GM12878 (cell line): ENCODE measurements at regions not wholly inside any gene's neighbourhood (a gene's known extent, or its start where the extent isn't known, plus 50 kb on each side); places are given as distances from the start of the nearest gene placed in this dataset.

ENCODE experiments used
- ATAC-seq: fragments of 200-7000 bp; cut with Tn5 transposase; 3 replicates; pipeline ENCODE4 v1.9.1; 2020; ENCODE audit warnings: mild to moderate bottlenecking, moderate library complexity
- BruUV-seq: library from RNA; stranded (reverse); fragments of 400-500 nt; replicated peaks from 2 replicates; lab custom pipeline; 2021; lab: Mats Ljungman, UMichigan
- CTCF ChIA-PET: fragments of 300-600 bp; sonication (Branson Sonifier 250); formaldehyde crosslinking; extraction: SDS; loops from one replicate; lab custom pipeline; 2021; ENCODE audit warnings: inconsistent platforms; lab: Yijun Ruan, JAX
- POLR2A ChIA-PET: fragments of 350-600 bp; formaldehyde crosslinking; extraction: SDS; loops from one replicate; lab custom pipeline; 2021; ENCODE audit warnings: inconsistent platforms; lab: Charles Lee
- RAD21 ChIA-PET: fragments of 300-600 bp; sonication (Branson Sonifier 250); formaldehyde crosslinking; loops from one replicate; lab custom pipeline; 2023; ENCODE audit warnings: antibody characterized with exemption; ENCODE audit not compliant: unreplicated experiment; lab: Charles Lee
- SMC1A ChIA-PET: fragments of 300-600 bp; sonication (Branson Sonifier 250); formaldehyde crosslinking; loops from one replicate; lab custom pipeline; 2023; ENCODE audit not compliant: unreplicated experiment, uncharacterized antibody; lab: Charles Lee
- DNase-seq: peaks from one replicate; pipeline ENCODE4 v3.0.0-alpha.2; 2011; ENCODE audit warnings: low read depth, low spot score
- FAIRE-seq: peaks from 3 replicates; lab custom pipeline; 2011; peaks lifted over from hg19 to GRCh38; lab: Jason Lieb, UNC
- H2AFZ ChIP-seq: 2 replicates; pipeline ENCODE4 v1.6.0; 2011; ENCODE audit warnings: low read depth, low read length, control low read depth; ENCODE audit not compliant: control insufficient read depth
- H3K27ac ChIP-seq: 2 replicates; pipeline ENCODE4 v1.5.1; 2011; ENCODE audit warnings: control low read depth; ENCODE audit not compliant: control insufficient read depth, insufficient read depth
- H3K27me3 ChIP-seq, 2 experiments: replicated peaks in 1 of 2; 2 replicates each; pipeline versions ENCODE4 v1.6.0 to v1.6.1; 2011; ENCODE audit warnings: low read length in 1 of 2; ENCODE audit not compliant: control insufficient read depth in 2 of 2, insufficient read depth in 2 of 2
- H3K36me3 ChIP-seq, 2 experiments: 2 replicates each; pipeline ENCODE4 v1.5.1; 2011; ENCODE audit warnings: low read length in 1 of 2; ENCODE audit not compliant: control insufficient read depth in 2 of 2, insufficient read depth in 2 of 2
- H3K4me1 ChIP-seq: 2 replicates; pipeline ENCODE4 v1.6.1; 2011; ENCODE audit warnings: mild to moderate bottlenecking, low read length, moderate library complexity, mixed read lengths; ENCODE audit not compliant: control insufficient read depth, insufficient read depth
- H3K4me2 ChIP-seq: 2 replicates; pipeline ENCODE4 v1.6.0; 2011; ENCODE audit warnings: control low read depth; ENCODE audit not compliant: control insufficient read depth, insufficient read depth
- H3K4me3 ChIP-seq: fragments of 200-600 bp; sonication (generic); 2 replicates; pipeline ENCODE4 v1.5.1; 2016
- H3K79me2 ChIP-seq: 2 replicates; pipeline ENCODE4 v1.6.0; 2011; ENCODE audit warnings: low read length; ENCODE audit not compliant: control insufficient read depth, insufficient read depth
- H3K9ac ChIP-seq: 2 replicates; pipeline ENCODE4 v1.8.0; 2011; ENCODE audit warnings: low read length, control low read depth, mixed read lengths; ENCODE audit not compliant: control insufficient read depth, insufficient read depth
- H3K9me3 ChIP-seq: replicated peaks from 3 replicates; pipeline ENCODE4 v1.5.1; 2011; ENCODE audit warnings: mild to moderate bottlenecking, low read length; ENCODE audit not compliant: control insufficient read depth, insufficient read depth
- H4K20me1 ChIP-seq: 2 replicates; pipeline ENCODE4 v1.6.0; 2011; ENCODE audit not compliant: control insufficient read depth, insufficient read depth
- ATF3 ChIP-seq: IDR thresholded peaks from 2 replicates; pipeline ENCODE4 v1.6.1; 2011; ENCODE audit warnings: low read depth, mild to moderate bottlenecking, low read length, moderate library complexity, borderline replicate concordance; ENCODE audit errors: extremely low read depth
- BHLHE40 ChIP-seq, 2 experiments: fragments of 450-650 bp in 1 of 2; IDR thresholded peaks; 2 replicates each; pipeline ENCODE4 v1.6.1; 2011 to 2017; ENCODE audit warnings: low read depth in 2 of 2, borderline replicate concordance in 1 of 2, improper control_type of control experiment in 1 of 2, low read length in 1 of 2, mild to moderate bottlenecking in 1 of 2
- EZH2 ChIP-seq: IDR thresholded peaks from 2 replicates; pipeline ENCODE4 v1.6.1; 2012; ENCODE audit warnings: low read depth, mild to moderate bottlenecking, control low read depth, inconsistent platforms, low read length, borderline replicate concordance; ENCODE audit not compliant: control insufficient read depth
- MEF2A ChIP-seq: IDR thresholded peaks from 2 replicates; pipeline ENCODE4 v1.6.1; 2011; ENCODE audit warnings: low read depth, mild to moderate bottlenecking, low read length, moderate library complexity; ENCODE audit not compliant: insufficient read depth
- NR2F1 ChIP-seq: fragments of 450-650 bp; conservative IDR thresholded peaks from 2 replicates; pipeline ENCODE4 v1.6.1; 2017; ENCODE audit warnings: mild to moderate bottlenecking
- SKIL ChIP-seq: fragments of 450-650 bp; IDR thresholded peaks from 2 replicates; pipeline ENCODE4 v1.6.1; 2017; ENCODE audit warnings: mild to moderate bottlenecking, low read depth, inconsistent platforms; ENCODE audit not compliant: poor library complexity, severe bottlenecking
- STAT1 ChIP-seq: fragments of 450-650 bp; conservative IDR thresholded peaks from 2 replicates; pipeline ENCODE4 v1.6.1; 2014; ENCODE audit warnings: antibody characterized with exemption, mild to moderate bottlenecking
- TCF3 ChIP-seq: IDR thresholded peaks from 2 replicates; pipeline ENCODE4 v1.6.1; 2012; ENCODE audit warnings: low read depth, mild to moderate bottlenecking, low read length, borderline replicate concordance; ENCODE audit not compliant: insufficient read depth
- whole genome bisulfite sequencing: methylation state at CpG from one replicate; pipeline ENCODE4 v1.1.6; 2016; ENCODE audit warnings: low lambda C conversion rate; ENCODE audit not compliant: insufficient replicate concordance, insufficient coverage; ENCODE audit errors: missing lambda C conversion rate; 5-methylcytosine and 5-hydroxymethylcytosine counted together
- in situ Hi-C: fragments of 300-500 bp; cut with MboI; formaldehyde crosslinking; loops from 9 replicates; pipeline ENCODE4 v1.14.3; 2018; ENCODE audit warnings: mixed read lengths
- intact Hi-C: fragments of 100-400 bp; cut with micrococcal nuclease; formaldehyde crosslinking; loops from one replicate; pipeline ENCODE4 v1.14.2; 2022; ENCODE audit not compliant: unreplicated experiment
- TF ChIP-seq, protein P1 (sequence below), 3 experiments: IDR thresholded peaks in 2 of 3; conservative IDR thresholded peaks in 1 of 3; 2 replicates each; pipeline ENCODE4 v1.5.1; 2011; ENCODE audit warnings: low read depth in 3 of 3, low read length in 3 of 3, mild to moderate bottlenecking in 3 of 3, control low read depth in 2 of 3, moderate library complexity in 2 of 3, inconsistent platforms in 1 of 3, mixed read lengths in 1 of 3; ENCODE audit not compliant: control insufficient read depth in 2 of 3, insufficient read depth in 1 of 3; ENCODE audit errors: extremely low read depth in 1 of 3

DNA sequence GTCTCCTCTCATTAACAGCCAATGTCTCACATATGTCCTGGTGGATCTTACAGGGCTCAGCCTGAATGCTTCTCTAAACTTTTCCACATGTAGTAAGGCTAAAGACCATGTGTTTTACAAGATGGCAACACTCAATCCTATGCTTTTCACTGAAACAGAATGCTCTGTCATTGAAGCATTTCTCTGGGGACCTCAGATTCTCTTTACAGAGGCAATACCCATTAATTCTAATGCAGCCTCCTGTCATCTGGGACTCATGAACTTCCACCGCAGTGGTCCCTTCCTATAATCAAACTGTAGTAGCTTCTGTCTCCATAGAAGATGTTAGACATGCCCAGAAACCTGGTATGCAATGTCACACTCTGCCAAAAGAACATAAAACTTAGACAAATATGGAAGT, 926.6 kb upstream of the RBFOX1 start (continued):
- TF ChIP-seq, protein P1, sequence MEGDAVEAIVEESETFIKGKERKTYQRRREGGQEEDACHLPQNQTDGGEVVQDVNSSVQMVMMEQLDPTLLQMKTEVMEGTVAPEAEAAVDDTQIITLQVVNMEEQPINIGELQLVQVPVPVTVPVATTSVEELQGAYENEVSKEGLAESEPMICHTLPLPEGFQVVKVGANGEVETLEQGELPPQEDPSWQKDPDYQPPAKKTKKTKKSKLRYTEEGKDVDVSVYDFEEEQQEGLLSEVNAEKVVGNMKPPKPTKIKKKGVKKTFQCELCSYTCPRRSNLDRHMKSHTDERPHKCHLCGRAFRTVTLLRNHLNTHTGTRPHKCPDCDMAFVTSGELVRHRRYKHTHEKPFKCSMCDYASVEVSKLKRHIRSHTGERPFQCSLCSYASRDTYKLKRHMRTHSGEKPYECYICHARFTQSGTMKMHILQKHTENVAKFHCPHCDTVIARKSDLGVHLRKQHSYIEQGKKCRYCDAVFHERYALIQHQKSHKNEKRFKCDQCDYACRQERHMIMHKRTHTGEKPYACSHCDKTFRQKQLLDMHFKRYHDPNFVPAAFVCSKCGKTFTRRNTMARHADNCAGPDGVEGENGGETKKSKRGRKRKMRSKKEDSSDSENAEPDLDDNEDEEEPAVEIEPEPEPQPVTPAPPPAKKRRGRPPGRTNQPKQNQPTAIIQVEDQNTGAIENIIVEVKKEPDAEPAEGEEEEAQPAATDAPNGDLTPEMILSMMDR (IDR thresholded peaks at IDR 0.05 in 2 of 3, conservative IDR thresholded peaks at IDR 0.05 in 1 of 3; ENCODE audit: control insufficient read depth in 2 of 3, extremely low read depth in 1 of 3, insufficient read depth in 1 of 3, low read depth in 3 of 3, low read length in 3 of 3), result no peak

DNA sequence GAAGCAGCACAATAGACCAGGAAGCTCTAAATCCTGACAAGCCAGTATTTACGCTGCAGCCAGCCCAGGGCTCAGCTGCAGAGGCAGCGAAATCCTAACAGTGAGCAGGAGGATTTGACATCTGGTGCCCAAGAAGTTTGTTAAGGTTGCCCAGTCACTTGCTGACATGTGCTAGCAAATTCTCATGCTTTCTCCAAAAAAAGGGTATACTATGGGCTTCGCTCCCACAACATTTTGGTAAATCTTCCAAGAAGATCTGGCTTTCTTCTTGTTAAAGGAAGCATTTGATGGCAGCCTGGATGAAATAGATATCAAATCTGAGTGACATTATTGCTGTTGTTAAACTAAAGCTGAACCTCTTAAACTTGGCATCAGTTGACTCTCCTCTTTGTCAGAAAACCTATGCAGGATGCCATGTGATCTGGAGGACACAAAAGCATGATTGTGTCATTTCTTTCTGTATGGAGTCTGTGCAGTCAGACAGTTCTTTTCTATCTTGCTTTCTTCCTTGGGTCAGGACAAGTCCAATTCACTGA, 949.7 kb upstream of the RBFOX1 start:
- no peaks in the 10 kb centered on the region for H3K4me1 ChIP-seq
- ChIA-PET POLR2A (no interaction called here), CTCF (no interaction called here), RAD21 (no interaction called here), SMC1A (no interaction called here)
- no peaks in the 10 kb centered on the region for H3K79me2 ChIP-seq
- DNase-seq (no peak), ATAC-seq (no peak), FAIRE-seq (no peak)
- intact Hi-C loops, result no loop called here
- no peak overlapping the region for H3K9ac ChIP-seq
- H3K9me3 ChIP-seq, result no peaks in the 10 kb centered on the region; the same call in 2 of the 3 replicates
- no peak overlapping the region for H2AFZ ChIP-seq
- H4K20me1 ChIP-seq, result no peaks in the 10 kb centered on the region
- no peaks in the 10 kb centered on the region for H3K27me3 ChIP-seq
- no peak overlapping the region for H3K27ac ChIP-seq
- TF ChIP-seq EZH2 (no peak), MEF2A (no peak), NR2F1 (no peak), SKIL (no peak), BHLHE40 (IDR thresholded peaks at IDR 0.05; ENCODE audit: borderline replicate concordance in 1 of 2, low read depth in 2 of 2, low read length in 1 of 2) (no peak), STAT1 (no peak), ATF3 (no peak), TCF3 (no peak)
- in situ Hi-C loops, result no loop called here
- H3K36me3 ChIP-seq, result no peaks in the 10 kb centered on the region
- 23% methylated on average over 3 of the region's 3 CpGs for WGBS
- BruUV-seq, result no TSS peak
- H3K4me2 ChIP-seq, result no peak overlapping the region
- no peak overlapping the region for H3K4me3 ChIP-seq
